ENCODE measurements at regions not wholly inside any gene's neighbourhood (a gene's known extent, or its start where the extent isn't known, plus 50 kb on each side); places are given as distances from the start of the nearest gene placed in this dataset.

GRCh38 chr7:93043385-93043985 lies 74.3 kb downstream of the SAMD9 start:
- no peak overlapping the region for H2AK5ac ChIP-seq (ENCODE audit: low read depth, low read length)
- no peaks in the 10 kb centered on the region for H3K9me3 ChIP-seq (ENCODE audit: insufficient read depth in 2 of 2, low read depth in 1 of 2, low read length in 1 of 2)
- 4% methylated on average over 28 of the region's 28 CpGs; no CpG with 5 or more reads in 1 of the 2 experiments for WGBS, 2 experiments (ENCODE audit: extremely low coverage in 1 of 2, insufficient coverage in 1 of 2, insufficient read length in 1 of 2, insufficient replicate concordance in 2 of 2, low coverage in 1 of 2, low lambda C conversion rate in 2 of 2, missing lambda C conversion rate in 1 of 2)
- no peak overlapping the region; the same call in 1 of the 2 replicates for H2BK5ac ChIP-seq (ENCODE audit: low read depth, low read length)
- H2BK20ac ChIP-seq (ENCODE audit: low read length), result peak overlapping the region; percentile 48; the same call in 1 of the 2 replicates
- H3K27ac ChIP-seq (ENCODE audit: low read depth, low read length), result no peak overlapping the region
- H3K4me1 ChIP-seq (replicated peaks in 1 of 4; ENCODE audit: control insufficient read depth in 3 of 4, insufficient read depth in 4 of 4, low read length in 3 of 4), result peaks cover 6 to 25% (median 14%) of the 10 kb centered on the region in 4 experiments
- 0 out of 2 replicates have a peak overlapping the region, but pooled peaks have one; percentile 75 for H2BK12ac ChIP-seq (ENCODE audit: low read depth, low read length)
- ChIA-PET CTCF (ENCODE audit: partially characterized antibody) (interaction anchor here (1.1 to 2.9 kb wide), 4 partner anchors 10 to 439 kb away, joined by 3 to 6 read pairs (median 4); no protein-coding TSS in a partner anchor), POLR2A (ENCODE audit: partially characterized antibody) (interaction anchor here (1.0 to 1.3 kb wide), 2 partner anchors 163 to 419 kb away, joined by 3 to 4 read pairs; no protein-coding TSS in a partner anchor)
- no peak overlapping the region for H3K14ac ChIP-seq (ENCODE audit: insufficient read length)
- peak overlapping the region; percentile 100 for H3K4me2 ChIP-seq (ENCODE audit: insufficient read depth in 1 of 2, low read depth in 2 of 2, low read length in 2 of 2)
- no peak overlapping the region for H4K8ac ChIP-seq (ENCODE audit: extremely low read depth, insufficient read depth, low read length)
- no peak overlapping the region for H2BK15ac ChIP-seq (ENCODE audit: low read length)
- H3K79me1 ChIP-seq (ENCODE audit: low read depth, low read length), result peaks cover 2% of the 10 kb centered on the region; the same call in 1 of the 2 replicates
- peak overlapping the region; percentile 66 for H3K4ac ChIP-seq (replicated peaks; ENCODE audit: insufficient read length, low read depth, low read length)
- peaks cover 10% of the 10 kb centered on the region; the same call in 1 of the 2 replicates for H3K23me2 ChIP-seq (ENCODE audit: low read depth, low read length)
- H4K5ac ChIP-seq (ENCODE audit: insufficient read length, low read depth, low read length), result peak overlapping the region; percentile 57
- H2BK120ac ChIP-seq (replicated peaks; ENCODE audit: low read depth, low read length), result peak overlapping the region; percentile 61
- H4K20me1 ChIP-seq (replicated peaks in 1 of 2; ENCODE audit: control insufficient read depth in 1 of 2, insufficient read depth in 2 of 2, low read length in 2 of 2), result no peaks in the 10 kb centered on the region
- peak overlapping the region; percentile 87 for H3K18ac ChIP-seq (ENCODE audit: extremely low read depth, low read length)
- H4K91ac ChIP-seq (replicated peaks; ENCODE audit: insufficient read length, low read length), result peak overlapping the region; percentile 75
- H3K79me2 ChIP-seq (ENCODE audit: control insufficient read depth in 1 of 2, insufficient read depth in 2 of 2, low read length in 2 of 2), result no peaks in the 10 kb centered on the region
- peak overlapping the region in 2 of 4 experiments; percentile 14 to 41; a peak in 3 of 7 replicates for H3K9ac ChIP-seq (replicated peaks in 1 of 4; ENCODE audit: extremely low read depth in 1 of 4, low read depth in 3 of 4, low read length in 3 of 4)
- H3K4me3 ChIP-seq (ENCODE audit: extremely low read depth in 1 of 4, insufficient read depth in 2 of 4, low read depth in 3 of 4, low read length in 4 of 4), result peak overlapping the region; percentile 50 to 65 (median 52)
- H2AFZ ChIP-seq (ENCODE audit: low read length), result peak overlapping the region; percentile 95
- H3K56ac ChIP-seq (replicated peaks; ENCODE audit: insufficient read length, low read depth, low read length), result no peak overlapping the region
- no peak overlapping the region for H3K23ac ChIP-seq (ENCODE audit: insufficient read length)
- FAIRE-seq (no peak), DNase-seq (ENCODE audit: low read depth in 1 of 2, low spot score in 2 of 2) (peak in 1 of 2 experiments; percentile 74)
- no peaks in the 10 kb centered on the region for H3K36me3 ChIP-seq (ENCODE audit: control insufficient read depth in 2 of 4, insufficient read depth in 4 of 4, low read length in 3 of 4)
- peaks cover 2 to 16% (median 10%) of the 10 kb centered on the region in 4 experiments; a peak in 5 of 7 replicates for H3K27me3 ChIP-seq (replicated peaks in 1 of 4; ENCODE audit: control insufficient read depth in 3 of 4, extremely low read depth in 1 of 4, insufficient read depth in 3 of 4, low read length in 3 of 4)
- TF ChIP-seq CBX5 (IDR thresholded peaks at IDR 0.05; ENCODE audit: low read depth, low read length) (no peak), YY1 (IDR thresholded peaks at IDR 0.05; ENCODE audit: low read depth, low read length) (peak; percentile 91), ATF2 (IDR thresholded peaks at IDR 0.05; ENCODE audit: low read length) (no peak), ASH2L (IDR thresholded peaks at IDR 0.05; ENCODE audit: low read length) (peak; percentile 86), KDM5A (IDR thresholded peaks at IDR 0.05; ENCODE audit: low read length) (no peak), GTF2F1 (IDR thresholded peaks at IDR 0.05; ENCODE audit: borderline replicate concordance, low read depth, low read length) (no peak), KDM1A (IDR thresholded peaks at IDR 0.05; ENCODE audit: borderline replicate concordance, low read length) (peak; percentile 41; the same call in 1 of the 2 replicates), JUN (IDR thresholded peaks at IDR 0.05; ENCODE audit: low read depth, low read length) (no peak), ZNF274 (IDR thresholded peaks at IDR 0.05; ENCODE audit: borderline replicate concordance, extremely low read depth, low read length) (no peak), CTBP2 (IDR thresholded peaks at IDR 0.05; ENCODE audit: borderline replicate concordance, insufficient read depth, insufficient read length, low read length) (peak; percentile 97), MAFK (IDR thresholded peaks at IDR 0.05; ENCODE audit: low read depth, low read length) (peak; percentile 15; the same call in 1 of the 2 replicates)
